Keratinocyte (primary cell): ENCODE measurements at regions not wholly inside any gene's neighbourhood (a gene's known extent, or its start where the extent isn't known, plus 50 kb on each side); places are given as distances from the start of the nearest gene placed in this dataset.

Experiments used
- DNase-seq: peaks from one replicate; pipeline ENCODE4 v3.0.0-alpha.2; 2011; ENCODE audit warnings: low read depth, missing footprints, low spot score
- FAIRE-seq: peaks from 2 replicates; lab custom pipeline; 2011; peaks lifted over from hg19 to GRCh38; lab: Jason Lieb, UNC
- H2AFZ ChIP-seq: 2 replicates; pipeline ENCODE4 v1.6.0; 2012; ENCODE audit warnings: low read length, control low read depth, inconsistent platforms; ENCODE audit not compliant: control insufficient read depth
- H3K27ac ChIP-seq: 2 replicates; pipeline ENCODE4 v1.5.1; 2011; ENCODE audit warnings: low read length; ENCODE audit not compliant: control insufficient read depth, insufficient read depth
- H3K27me3 ChIP-seq: 3 replicates; pipeline ENCODE4 v1.6.0; 2011; ENCODE audit warnings: low read length; ENCODE audit not compliant: control insufficient read depth, insufficient read depth; ENCODE audit errors: extremely low read depth
- H3K36me3 ChIP-seq, 2 experiments: 2 replicates in 1 of 2; 3 replicates in 1 of 2; pipeline ENCODE4 v1.5.1; 2011; ENCODE audit warnings: low read length in 2 of 2, mild to moderate bottlenecking in 1 of 2; ENCODE audit not compliant: control insufficient read depth in 2 of 2, insufficient read depth in 2 of 2; ENCODE audit errors: extremely low read depth in 1 of 2
- H3K4me1 ChIP-seq: 3 replicates; pipeline ENCODE4 v1.5.1; 2011; ENCODE audit warnings: low read length; ENCODE audit not compliant: control insufficient read depth, insufficient read depth; ENCODE audit errors: extremely low read depth
- H3K4me2 ChIP-seq: 3 replicates; pipeline ENCODE4 v1.6.0; 2011; ENCODE audit warnings: low read depth, low read length; ENCODE audit not compliant: control insufficient read depth, insufficient read depth; ENCODE audit errors: extremely low read depth
- H3K4me3 ChIP-seq, 3 experiments: fragments of 200-600 bp in 1 of 3; sonication (generic) in 1 of 3; 2 replicates in 2 of 3; 3 replicates in 1 of 3; pipeline ENCODE4 v1.5.1; 2011 to 2016; ENCODE audit warnings: low read length in 3 of 3, mild to moderate bottlenecking in 3 of 3, control low read depth in 2 of 3, inconsistent platforms in 1 of 3, low read depth in 1 of 3, mixed read lengths in 1 of 3, mixed run types in 1 of 3, moderate library complexity in 1 of 3; ENCODE audit not compliant: control insufficient read depth in 2 of 3, insufficient read depth in 2 of 3; ENCODE audit errors: extremely low read depth in 1 of 3
- H3K79me2 ChIP-seq: 2 replicates; pipeline ENCODE4 v1.6.0; 2012; ENCODE audit warnings: low read length; ENCODE audit not compliant: control insufficient read depth, insufficient read depth
- H3K9ac ChIP-seq: 3 replicates; pipeline ENCODE4 v1.6.0; 2011; ENCODE audit warnings: low read length; ENCODE audit not compliant: control insufficient read depth, insufficient read depth; ENCODE audit errors: extremely low read depth
- H3K9me1 ChIP-seq: 3 replicates; pipeline ENCODE4 v1.6.0; 2011; ENCODE audit warnings: low read length; ENCODE audit not compliant: control insufficient read depth, insufficient read depth; ENCODE audit errors: extremely low read depth
- H3K9me3 ChIP-seq: 2 replicates; pipeline ENCODE4 v1.5.1; 2012; ENCODE audit warnings: low read depth, low read length; ENCODE audit not compliant: control insufficient read depth
- H4K20me1 ChIP-seq: 3 replicates; pipeline ENCODE4 v1.6.0; 2011; ENCODE audit warnings: low read length; ENCODE audit not compliant: control insufficient read depth, insufficient read depth; ENCODE audit errors: extremely low read depth
- EZH2 ChIP-seq: IDR thresholded peaks from one replicate; pipeline ENCODE4 v1.6.1; 2012; ENCODE audit warnings: inconsistent platforms, mild to moderate bottlenecking, low read length, moderate library complexity
- dilution Hi-C: fragments of 300-500 bp; cut with MboI; formaldehyde crosslinking; loops from one replicate; pipeline ENCODE4 v1.7.0; 2020; ENCODE audit warnings: low sequenced_read_pairs; ENCODE audit not compliant: extremely low pct_ligation_motif_present
- TF ChIP-seq, protein P1 (sequence below), 3 experiments: IDR thresholded peaks in 1 of 3; conservative IDR thresholded peaks in 1 of 3; optimal IDR thresholded peaks in 1 of 3; 2 replicates in 2 of 3; 3 replicates in 1 of 3; pipeline versions ENCODE3 to v1.5.1; 2011; ENCODE audit warnings: low read length in 3 of 3, mild to moderate bottlenecking in 3 of 3, moderate library complexity in 2 of 3, control low read depth in 1 of 3, inconsistent platforms in 1 of 3; ENCODE audit not compliant: insufficient read depth in 2 of 3; ENCODE audit errors: extremely low read depth in 1 of 3

- Histone ChIP-seq H3K4me3 (no peak overlapping the region), H3K4me1 (no peaks in the 10 kb centered on the region), H3K79me2 (no peaks in the 10 kb centered on the region), H4K20me1 (no peaks in the 10 kb centered on the region), H3K4me2 (no peak overlapping the region), H3K9ac (no peak overlapping the region), H3K9me3 (peaks cover 5% of the 10 kb centered on the region), H3K36me3 (no peaks in the 10 kb centered on the region), H3K27me3 (no peaks in the 10 kb centered on the region), H3K9me1 (no peaks in the 10 kb centered on the region), H3K27ac (no peak overlapping the region), H2AFZ (no peak overlapping the region)
- FAIRE-seq = no peak
- no peak for DNase-seq
- dilution Hi-C loops = no loop called here
- no peak for TF ChIP-seq EZH2
- TF ChIP-seq, protein P1, sequence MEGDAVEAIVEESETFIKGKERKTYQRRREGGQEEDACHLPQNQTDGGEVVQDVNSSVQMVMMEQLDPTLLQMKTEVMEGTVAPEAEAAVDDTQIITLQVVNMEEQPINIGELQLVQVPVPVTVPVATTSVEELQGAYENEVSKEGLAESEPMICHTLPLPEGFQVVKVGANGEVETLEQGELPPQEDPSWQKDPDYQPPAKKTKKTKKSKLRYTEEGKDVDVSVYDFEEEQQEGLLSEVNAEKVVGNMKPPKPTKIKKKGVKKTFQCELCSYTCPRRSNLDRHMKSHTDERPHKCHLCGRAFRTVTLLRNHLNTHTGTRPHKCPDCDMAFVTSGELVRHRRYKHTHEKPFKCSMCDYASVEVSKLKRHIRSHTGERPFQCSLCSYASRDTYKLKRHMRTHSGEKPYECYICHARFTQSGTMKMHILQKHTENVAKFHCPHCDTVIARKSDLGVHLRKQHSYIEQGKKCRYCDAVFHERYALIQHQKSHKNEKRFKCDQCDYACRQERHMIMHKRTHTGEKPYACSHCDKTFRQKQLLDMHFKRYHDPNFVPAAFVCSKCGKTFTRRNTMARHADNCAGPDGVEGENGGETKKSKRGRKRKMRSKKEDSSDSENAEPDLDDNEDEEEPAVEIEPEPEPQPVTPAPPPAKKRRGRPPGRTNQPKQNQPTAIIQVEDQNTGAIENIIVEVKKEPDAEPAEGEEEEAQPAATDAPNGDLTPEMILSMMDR (optimal IDR thresholded peaks at IDR 0.05 in 1 of 3, IDR thresholded peaks at IDR 0.05 in 1 of 3, conservative IDR thresholded peaks at IDR 0.05 in 1 of 3; ENCODE audit: extremely low read depth in 1 of 3, insufficient read depth in 2 of 3, low read length in 3 of 3) = no peak
Observed at GRCh38 chr3:13976469-13976868, 96.6 kb upstream of the WNT7A start.

DNA sequence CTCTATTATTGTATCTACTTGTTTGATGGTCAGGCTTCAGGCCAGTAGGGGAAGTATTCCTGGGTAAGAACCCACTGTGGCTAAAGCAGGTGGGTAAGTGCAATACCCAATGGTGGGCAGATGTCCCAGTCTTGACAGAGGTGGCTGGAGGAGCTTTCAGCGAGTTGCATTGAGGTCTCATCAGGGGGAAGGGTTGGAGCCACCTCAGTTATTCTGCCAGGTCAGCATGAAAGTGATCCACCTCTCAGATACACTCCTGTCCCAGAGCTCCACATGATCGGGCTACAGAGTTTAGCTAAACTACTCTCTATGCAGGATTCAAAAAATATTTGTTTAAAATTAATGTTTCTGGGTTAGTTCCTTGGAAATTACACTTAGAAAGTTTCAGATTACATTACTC lies 95.8 kb upstream of the WNT7A start:
- DNase-seq = no peak
- H3K27ac ChIP-seq = no peak overlapping the region
- H3K4me1 ChIP-seq = no peaks in the 10 kb centered on the region
- dilution Hi-C loops = no loop called here
- H3K9me1 ChIP-seq = no peaks in the 10 kb centered on the region
- H3K9ac ChIP-seq = no peak overlapping the region
- H3K79me2 ChIP-seq = no peaks in the 10 kb centered on the region
- no peaks in the 10 kb centered on the region for H3K27me3 ChIP-seq
- H4K20me1 ChIP-seq = no peaks in the 10 kb centered on the region
- TF ChIP-seq, protein P1 (optimal IDR thresholded peaks at IDR 0.05 in 1 of 3, IDR thresholded peaks at IDR 0.05 in 1 of 3, conservative IDR thresholded peaks at IDR 0.05 in 1 of 3; ENCODE audit: extremely low read depth in 1 of 3, insufficient read depth in 2 of 3, low read length in 3 of 3) = no peak
- TF ChIP-seq EZH2 = no peak
- no peak for FAIRE-seq
- no peak overlapping the region for H2AFZ ChIP-seq
- peaks cover 5% of the 10 kb centered on the region for H3K9me3 ChIP-seq
- no peak overlapping the region for H3K4me3 ChIP-seq
- H3K4me2 ChIP-seq = no peak overlapping the region
- H3K36me3 ChIP-seq = no peaks in the 10 kb centered on the region
